VCaP (cell line): ENCODE measurements at regions not wholly inside any gene's neighbourhood (a gene's known extent, or its start where the extent isn't known, plus 50 kb on each side); places are given as distances from the start of the nearest gene placed in this dataset.

Experiments
- H3K27ac ChIP-seq: fragments of 450-650 bp; 2 replicates; pipeline ENCODE4 v1.5.1; 2017
- TF ChIP-seq, protein P1 (sequence below): fragments of 450-650 bp; conservative IDR thresholded peaks from 2 replicates; pipeline ENCODE4 v1.5.1; 2017; ENCODE audit warnings: mild to moderate bottlenecking, moderate library complexity

- TF ChIP-seq, protein P1, sequence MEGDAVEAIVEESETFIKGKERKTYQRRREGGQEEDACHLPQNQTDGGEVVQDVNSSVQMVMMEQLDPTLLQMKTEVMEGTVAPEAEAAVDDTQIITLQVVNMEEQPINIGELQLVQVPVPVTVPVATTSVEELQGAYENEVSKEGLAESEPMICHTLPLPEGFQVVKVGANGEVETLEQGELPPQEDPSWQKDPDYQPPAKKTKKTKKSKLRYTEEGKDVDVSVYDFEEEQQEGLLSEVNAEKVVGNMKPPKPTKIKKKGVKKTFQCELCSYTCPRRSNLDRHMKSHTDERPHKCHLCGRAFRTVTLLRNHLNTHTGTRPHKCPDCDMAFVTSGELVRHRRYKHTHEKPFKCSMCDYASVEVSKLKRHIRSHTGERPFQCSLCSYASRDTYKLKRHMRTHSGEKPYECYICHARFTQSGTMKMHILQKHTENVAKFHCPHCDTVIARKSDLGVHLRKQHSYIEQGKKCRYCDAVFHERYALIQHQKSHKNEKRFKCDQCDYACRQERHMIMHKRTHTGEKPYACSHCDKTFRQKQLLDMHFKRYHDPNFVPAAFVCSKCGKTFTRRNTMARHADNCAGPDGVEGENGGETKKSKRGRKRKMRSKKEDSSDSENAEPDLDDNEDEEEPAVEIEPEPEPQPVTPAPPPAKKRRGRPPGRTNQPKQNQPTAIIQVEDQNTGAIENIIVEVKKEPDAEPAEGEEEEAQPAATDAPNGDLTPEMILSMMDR, result no peak
- H3K27ac ChIP-seq, result no peak overlapping the region
Measured at GRCh38 chr7:153638821-153639435, 413.3 kb upstream of the DPP6 start.

DNA sequence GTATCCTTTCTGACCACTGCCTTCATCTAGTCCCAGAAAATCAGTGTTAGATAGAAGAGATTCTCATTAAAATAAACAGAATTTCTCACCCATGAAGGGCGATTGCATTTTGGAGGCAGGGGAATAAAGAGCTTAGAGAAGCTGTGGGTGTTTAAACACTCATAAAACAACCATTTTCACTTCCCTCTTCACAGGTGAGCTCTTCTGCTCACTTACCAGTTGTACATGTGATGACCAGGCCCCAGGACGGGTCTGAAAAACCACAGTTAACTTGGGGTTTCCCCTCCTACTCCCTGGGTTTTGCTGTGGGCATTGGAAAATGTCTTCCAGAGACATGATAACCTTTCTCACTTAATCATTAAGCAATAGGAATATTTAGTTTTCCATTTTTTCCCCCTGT is 411.6 kb upstream of the DPP6 start:
- no peak overlapping the region for H3K27ac ChIP-seq
- TF ChIP-seq, protein P1, result no peak

DNA sequence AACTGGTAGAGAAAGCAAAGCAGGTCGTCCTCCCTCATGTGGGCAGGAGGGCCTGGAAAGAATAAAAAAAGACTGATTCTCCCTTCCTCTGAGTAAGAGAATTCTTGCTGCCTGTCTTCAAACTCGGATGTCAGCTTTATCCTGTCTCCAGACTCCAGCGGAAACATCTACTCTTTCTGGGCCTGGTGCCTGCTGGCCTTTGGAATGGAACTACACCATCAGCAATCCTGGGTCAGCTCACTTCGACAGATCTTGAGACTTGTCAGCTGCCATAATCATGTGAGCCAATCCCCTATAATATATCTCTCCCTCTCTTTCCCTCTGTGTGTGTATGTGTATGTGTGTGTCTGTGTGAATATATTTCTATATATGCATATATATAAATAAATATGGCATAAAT is 411.0 kb upstream of the DPP6 start:
- TF ChIP-seq, protein P1, result no peak
- no peak overlapping the region for H3K27ac ChIP-seq

- no peak overlapping the region for H3K27ac ChIP-seq
- TF ChIP-seq, protein P1, result no peak
Measured at GRCh38 chr7:153642989-153643388, 409.2 kb upstream of the DPP6 start.

- TF ChIP-seq, protein P1, result no peak
- H3K27ac ChIP-seq, result no peak overlapping the region
Measured at GRCh38 chr7:153657182-153657800, 394.9 kb upstream of the DPP6 start.

DNA sequence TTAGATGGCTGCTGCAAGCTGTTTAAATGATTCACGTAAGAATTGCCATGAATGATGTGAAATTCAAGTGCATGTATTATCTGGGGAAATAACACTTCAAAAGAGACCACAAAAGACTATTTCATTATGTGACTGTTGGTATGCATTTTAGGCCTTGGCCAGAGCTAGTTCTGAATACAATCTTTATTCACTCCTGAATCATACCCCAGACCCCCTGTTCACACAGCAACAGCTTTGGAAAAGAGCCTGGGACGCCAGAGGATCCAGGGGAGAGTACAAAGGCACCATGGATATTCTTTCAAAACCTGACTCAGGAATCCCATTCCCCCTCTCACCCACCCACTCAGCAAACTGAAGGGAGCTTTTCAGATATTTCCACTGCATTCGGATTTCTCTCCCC is 377.1 kb upstream of the DPP6 start:
- H3K27ac ChIP-seq, result no peak overlapping the region
- TF ChIP-seq, protein P1, result no peak

DNA sequence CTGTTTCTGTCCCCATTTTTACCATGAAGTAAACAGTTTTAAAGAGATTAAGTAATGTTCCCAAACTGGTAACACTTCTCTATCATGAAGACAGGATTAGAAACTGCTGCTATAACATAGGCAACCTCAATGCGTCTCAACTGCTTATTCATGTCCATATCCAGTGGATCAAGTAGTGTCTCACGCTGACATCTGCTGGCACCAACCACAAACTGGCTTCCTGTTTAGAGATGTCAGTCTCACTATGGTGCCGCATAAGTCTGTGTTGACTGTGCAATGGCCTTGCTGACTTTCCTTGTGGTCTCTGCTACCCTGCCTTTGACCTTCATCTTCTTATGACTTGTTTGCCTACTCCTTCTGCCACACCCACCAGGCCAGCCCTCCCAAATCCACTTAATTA is 369.6 kb upstream of the DPP6 start:
- H3K27ac ChIP-seq, result no peak overlapping the region
- TF ChIP-seq, protein P1, result no peak
